HG03196 (cell line): ENCODE measurements at regions not wholly inside any gene's neighbourhood (a gene's known extent, or its start where the extent isn't known, plus 50 kb on each side); places are given as distances from the start of the nearest gene placed in this dataset.
A peak's percentile ranks its signal among the peaks of the same experiment; 100 is the strongest.
"Not testable (repeated sequence)": the region's sequence is repeated elsewhere in the genome, so short reads cannot be mapped to it uniquely, and the experiment has no call there.

Source experiments
- ATAC-seq: cut with Tn5 transposase; IDR thresholded peaks from one replicate; pipeline ENCODE4 v1.9.1; 2021; ENCODE audit not compliant: unreplicated experiment

DNA sequence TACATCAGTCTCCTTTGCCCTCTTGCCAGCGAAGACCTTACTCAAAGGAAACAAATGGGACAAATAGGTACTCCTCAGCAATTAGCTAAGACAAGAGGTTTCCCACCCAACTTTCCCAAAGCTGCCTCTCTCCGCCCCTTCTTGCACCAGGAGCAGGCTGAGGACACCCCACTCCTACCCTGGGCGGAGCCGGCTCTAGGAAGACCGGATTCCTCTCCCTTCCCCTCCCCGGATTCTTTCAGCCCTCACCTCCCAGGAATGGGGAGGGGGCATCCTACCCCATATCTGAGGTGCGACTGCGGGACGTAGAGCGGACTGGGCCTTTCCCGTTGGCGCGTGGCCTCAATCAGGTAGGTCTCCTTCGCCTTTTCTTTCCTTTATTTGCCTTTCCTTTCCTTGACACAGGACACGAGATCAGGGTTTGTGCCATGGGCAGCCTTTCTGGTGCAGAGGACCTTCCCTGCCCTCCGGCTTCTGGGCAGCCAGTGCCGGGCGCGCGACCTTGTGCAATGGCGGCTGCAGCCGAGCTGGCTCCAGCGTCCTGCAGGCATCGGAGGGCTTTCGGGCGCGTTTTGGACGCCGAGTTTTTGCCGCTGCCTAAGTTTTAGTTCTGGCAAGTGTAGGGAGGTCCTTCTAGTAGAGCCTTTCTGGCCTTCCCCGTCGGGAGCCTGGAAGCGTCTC lies 279.9 kb downstream of the PLS3 start:
- not testable (repeated sequence) for ATAC-seq

DNA sequence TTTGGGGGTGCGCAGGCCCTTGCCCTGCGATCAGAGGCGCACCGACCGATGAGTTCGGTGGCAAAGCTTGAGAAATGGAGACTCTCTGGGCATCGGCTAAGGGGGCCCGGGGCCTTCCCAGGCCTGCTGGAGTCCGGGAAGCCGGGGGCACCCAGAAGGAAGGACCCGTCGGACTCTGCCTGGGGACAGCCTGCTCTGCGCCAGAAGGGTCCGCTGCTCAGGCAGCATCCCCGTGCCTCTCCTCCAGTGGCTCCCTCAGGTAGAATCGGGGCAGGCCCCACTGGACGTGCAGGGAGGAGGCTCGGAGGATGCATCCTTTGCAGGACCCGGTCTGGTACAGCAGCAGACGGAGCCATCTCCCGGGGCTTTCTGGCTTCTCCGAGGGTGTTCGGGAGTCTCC lies 290.0 kb downstream of the PLS3 start:
- ATAC-seq: not testable (repeated sequence)

GRCh38 chrX:115853260-115853659 lies 292.3 kb downstream of the PLS3 start:
- ATAC-seq: not testable (repeated sequence)

DNA sequence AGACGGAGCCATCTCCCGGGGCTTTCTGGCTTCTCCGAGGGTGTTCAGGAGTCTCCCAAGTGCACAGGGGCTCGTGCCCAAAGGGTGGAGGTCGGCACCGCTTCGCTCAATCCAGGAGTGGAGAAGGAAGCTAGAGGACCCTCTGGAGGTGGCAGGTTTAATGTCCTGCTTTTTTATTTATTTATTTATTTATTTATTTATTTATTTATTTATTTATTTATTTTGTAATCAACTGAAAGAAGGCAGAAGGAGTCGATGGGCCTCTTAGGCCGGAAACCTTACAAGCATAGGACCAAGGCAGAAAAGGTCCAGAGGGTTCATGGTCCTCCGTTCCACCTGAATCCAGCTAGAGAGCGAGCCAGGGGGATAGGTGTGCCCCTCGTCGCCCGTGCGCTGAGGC lies 289.4 kb upstream of the AGTR2 start:
- ATAC-seq: not testable (repeated sequence)

DNA sequence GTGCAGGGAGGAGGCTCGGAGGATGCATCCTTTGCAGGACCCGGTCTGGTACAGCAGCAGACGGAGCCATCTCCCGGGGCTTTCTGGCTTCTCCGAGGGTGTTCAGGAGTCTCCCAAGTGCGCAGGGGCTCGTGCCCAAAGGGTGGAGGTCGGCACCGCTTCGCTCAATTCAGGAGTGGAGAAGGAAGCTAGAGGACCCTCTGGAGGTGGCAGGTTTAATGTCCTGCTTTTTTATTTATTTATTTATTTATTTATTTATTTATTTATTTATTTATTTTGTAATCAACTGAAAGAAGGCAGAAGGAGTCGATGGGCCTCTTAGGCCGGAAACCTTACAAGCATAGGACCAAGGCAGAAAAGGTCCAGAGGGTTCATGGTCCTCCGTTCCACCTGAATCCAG lies 286.4 kb upstream of the AGTR2 start:
- not testable (repeated sequence) for ATAC-seq

GRCh38 chrX:115888041-115888440 lies 282.5 kb upstream of the AGTR2 start:
- ATAC-seq: not testable (repeated sequence)

GRCh38 chrX:115888519-115888918 lies 282.0 kb upstream of the AGTR2 start:
- ATAC-seq: not testable (repeated sequence)

GRCh38 chrX:115889121-115889890 lies 281.2 kb upstream of the AGTR2 start:
- ATAC-seq: no peak

DNA sequence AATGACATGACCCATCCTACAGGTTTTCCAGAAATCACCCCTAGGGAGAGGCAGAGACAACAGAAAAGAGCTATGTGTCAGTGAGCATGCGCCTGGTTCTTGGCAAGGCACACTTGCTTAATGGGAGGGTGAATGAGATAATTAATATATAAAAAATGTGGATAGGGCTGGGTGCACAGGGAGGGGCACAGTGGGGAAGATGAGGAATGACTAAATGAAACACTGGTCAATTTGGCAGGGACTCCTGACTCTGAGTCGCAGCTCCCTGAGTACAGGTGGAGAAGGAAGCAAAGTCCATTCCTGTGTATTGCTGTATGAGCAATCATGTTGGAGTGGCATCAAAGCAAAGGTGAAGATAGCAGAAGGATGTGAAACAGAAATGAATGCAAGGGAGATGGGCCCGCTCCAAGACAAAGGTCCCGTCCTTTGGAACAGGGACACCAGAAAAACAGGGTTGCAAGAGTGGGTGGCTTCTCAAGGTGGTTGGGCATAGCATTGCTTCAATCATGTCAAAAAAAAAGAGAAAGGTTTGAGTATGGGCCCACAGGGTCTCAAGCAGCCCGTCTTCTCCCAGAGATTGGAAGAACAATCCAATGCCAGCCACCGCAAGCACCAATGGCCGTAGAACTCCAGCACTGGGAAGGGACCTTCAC lies 278.4 kb upstream of the AGTR2 start:
- no peak for ATAC-seq

DNA sequence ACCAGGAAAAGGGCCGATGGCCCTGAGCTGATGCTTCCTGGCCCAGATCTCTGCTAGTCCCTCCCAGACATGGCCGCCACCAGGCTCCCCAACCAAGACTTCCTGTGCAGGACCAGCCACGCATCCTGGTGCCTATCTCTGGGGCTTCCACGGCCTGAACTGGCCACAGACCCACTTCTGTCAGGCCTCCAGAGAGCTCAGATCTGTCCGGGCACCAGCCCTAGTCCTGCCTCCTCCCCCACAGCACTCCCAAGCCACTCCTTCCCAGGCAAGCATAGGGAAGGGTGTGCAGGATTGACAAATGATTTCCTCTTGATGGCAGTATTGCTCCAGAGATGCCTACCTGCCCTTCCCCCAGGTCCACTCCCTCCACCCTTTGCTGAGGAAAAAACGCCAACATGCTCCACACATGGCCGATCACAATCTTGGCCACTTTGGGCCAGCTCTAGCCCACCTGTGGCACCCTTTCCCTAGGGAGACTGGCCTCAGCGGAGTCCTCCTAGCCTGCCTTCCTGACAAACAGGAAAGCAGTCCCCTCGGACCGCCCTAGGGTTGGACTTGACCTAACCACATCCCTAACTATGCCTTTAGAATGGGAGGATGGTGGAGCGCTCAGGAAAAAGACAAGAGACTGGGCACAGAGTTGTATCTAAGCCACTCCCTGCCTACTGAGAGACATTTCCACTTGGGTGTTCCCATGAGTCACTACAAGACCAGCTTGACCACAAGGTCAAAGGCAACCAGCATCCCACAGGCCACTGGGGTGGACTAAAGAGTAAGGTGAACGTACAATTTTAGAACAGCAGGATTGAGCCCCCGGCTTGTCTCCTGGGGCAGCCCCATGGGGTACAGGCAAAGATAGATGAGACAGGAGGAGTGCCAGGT lies 277.5 kb upstream of the AGTR2 start:
- peak; percentile 65 for ATAC-seq

DNA sequence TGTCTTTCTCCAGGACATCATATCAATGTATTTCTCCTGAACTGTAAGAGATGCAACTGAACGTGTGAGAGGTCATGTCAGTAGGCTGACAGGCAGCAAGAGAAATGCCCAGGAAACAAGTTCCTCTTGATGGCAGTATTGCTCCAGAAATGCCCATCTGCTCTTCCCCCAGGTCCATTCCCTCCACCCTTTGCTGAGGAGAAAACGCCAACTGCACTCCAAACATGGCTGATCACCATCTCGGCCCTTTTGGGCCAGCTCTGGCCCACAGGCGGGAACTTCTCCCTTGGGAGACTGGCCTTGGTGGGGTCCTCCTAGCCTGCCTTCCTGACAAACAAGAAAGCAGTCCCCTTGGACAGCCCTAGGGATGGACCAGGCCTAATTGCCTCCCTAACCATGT lies 276.5 kb upstream of the AGTR2 start:
- ATAC-seq: no peak

GRCh38 chrX:115895678-115896329 lies 274.7 kb upstream of the AGTR2 start:
- no peak for ATAC-seq

- no peak for ATAC-seq
Measured at GRCh38 chrX:115896362-115896761, 274.2 kb upstream of the AGTR2 start.

- no peak for ATAC-seq
Measured at GRCh38 chrX:115897956-115898355, 272.6 kb upstream of the AGTR2 start.

DNA sequence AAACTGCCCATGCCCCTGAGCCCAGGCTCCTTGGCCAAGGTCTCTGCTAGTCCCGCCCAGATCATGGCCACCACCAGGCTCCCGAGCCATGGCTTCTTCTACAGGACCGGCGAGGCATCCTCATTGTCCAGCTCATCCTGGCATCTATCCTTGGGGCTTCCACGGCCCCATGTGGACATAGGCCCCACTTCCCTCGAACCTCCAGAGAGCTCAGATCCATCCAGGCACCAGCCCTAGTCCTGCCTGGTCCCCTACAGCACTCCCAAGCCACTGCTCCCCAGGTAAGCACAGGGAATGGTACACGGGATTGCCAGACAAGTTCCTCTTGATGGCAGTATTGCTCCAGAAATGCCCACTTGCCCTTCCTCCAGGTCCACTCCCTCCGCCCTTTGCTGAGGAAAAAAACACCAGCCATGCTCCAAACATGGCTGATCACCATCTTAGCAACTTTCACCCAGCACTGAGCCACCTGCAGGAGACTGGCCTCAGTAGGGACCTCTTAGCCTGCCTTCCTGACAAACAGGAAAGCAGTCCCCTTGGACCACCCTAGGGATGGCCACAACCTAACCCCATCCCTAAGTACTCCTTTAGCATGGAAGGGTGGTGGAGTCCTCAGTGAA lies 272.1 kb upstream of the AGTR2 start:
- ATAC-seq: peak; percentile 86

DNA sequence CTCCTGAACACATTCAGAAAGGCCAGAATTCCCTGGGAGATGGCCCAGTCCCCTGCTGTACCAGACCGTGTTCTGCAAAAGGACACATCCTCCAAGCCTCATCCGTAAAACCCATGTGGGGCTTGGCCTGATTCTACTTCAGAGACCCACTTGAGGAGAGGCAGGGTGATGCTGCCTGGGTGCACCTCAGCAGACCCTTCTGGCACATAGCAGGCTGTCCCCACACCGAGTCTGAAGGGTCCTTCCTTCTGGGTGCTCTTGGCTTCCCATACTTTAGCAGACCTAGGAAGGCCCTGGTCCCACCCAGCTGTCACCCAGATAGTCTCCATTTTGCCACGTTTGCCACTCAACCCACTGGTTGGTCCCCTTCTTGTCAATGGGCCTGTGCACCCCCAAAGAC lies 270.1 kb upstream of the AGTR2 start:
- ATAC-seq: no peak

DNA sequence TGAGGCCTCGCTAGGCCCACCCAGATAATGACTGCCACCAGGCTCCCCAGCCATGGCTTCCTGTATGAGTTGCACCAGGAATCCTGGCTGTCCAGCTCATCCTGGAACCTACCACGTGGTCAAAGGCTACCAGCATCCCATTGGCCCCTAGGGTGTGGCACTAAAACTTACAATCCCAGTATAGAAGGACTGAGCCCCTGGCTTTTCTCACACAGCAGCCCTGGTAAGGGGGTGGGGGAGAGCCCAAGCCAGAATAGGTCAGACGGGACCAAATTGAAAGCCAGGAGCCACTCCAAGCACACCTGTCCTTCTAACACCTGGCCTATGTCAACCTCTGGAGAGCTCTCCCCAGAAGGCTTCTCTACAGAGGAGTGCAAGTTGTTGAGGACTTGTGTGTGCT lies 269.3 kb upstream of the AGTR2 start:
- no peak for ATAC-seq

- no peak for ATAC-seq
Measured at GRCh38 chrX:115902995-115903394, 267.5 kb upstream of the AGTR2 start.

GRCh38 chrX:115906276-115906675 lies 264.3 kb upstream of the AGTR2 start:
- no peak for ATAC-seq

DNA sequence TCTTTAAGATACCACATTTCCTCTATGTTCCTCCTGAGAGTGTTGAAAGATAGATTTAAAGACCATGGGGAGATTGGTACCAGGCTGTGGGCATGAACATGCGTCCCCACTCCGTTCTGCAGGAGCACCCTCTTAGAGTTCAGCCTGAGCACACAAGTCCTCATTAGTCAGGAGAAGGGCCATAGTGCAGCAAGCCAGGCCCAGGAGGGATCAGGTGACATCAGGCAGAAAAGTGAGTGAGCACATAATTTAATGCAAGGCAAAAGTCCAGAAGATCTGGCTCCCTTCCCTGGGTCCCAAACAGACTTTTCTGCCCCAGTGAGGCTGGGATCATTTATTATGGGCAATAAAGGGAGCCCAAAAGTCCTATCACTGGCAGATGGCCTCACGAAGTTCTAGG lies 263.7 kb upstream of the AGTR2 start:
- no peak for ATAC-seq
